HG02763 (cell line): ENCODE measurements at regions not wholly inside any gene's neighbourhood (a gene's known extent, or its start where the extent isn't known, plus 50 kb on each side); places are given as distances from the start of the nearest gene placed in this dataset.

ENCODE experiments used
- ATAC-seq: cut with Tn5 transposase; IDR thresholded peaks from one replicate; pipeline ENCODE4 v1.9.1; 2021; ENCODE audit warnings: mild to moderate bottlenecking, moderate library complexity; ENCODE audit not compliant: unreplicated experiment

GRCh38 chr2:63658176-63658968 lies 69.6 kb downstream of the MDH1 start:
- ATAC-seq, result no peak

DNA sequence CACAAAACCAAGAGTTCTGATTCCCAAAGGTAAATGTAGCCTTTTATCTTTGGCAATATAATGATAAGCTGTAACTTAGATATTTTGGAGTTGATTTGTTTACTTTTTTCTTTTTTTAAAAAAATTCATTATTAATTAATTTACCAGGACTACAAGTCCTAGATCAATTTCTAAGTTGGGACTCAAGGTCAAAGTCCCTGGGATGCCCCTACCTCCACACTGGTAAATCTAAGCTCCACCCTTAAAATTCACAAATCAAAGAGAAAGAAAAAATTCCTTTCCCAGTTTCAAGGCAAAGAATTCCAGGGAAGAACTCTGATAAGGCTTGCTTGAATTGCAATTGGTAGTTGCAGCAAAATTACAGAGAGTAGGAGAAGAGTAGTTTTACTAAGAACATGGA lies 71.3 kb downstream of the MDH1 start:
- no peak for ATAC-seq

DNA sequence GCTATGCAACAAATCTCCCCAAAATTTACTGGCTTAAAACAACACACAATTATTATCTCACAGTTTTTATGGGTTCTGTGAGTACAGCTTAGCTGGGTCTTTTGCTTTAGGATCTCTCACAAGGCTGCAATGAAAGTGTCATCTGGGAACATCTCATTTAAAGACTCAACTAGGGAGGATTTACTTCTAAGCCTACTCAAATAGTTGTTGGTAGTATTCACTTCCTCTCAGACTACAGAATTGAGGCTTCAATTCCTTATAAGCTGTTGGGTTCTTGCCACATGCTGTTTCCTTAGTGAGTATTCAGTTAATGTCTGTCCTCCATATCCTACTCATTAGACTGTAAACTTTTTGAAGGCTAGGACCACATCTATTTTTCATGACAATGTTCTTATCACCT lies 72.3 kb downstream of the MDH1 start:
- no peak for ATAC-seq

- no peak for ATAC-seq
Observed at GRCh38 chr2:63662028-63662804, 73.5 kb downstream of the MDH1 start.

- no peak for ATAC-seq
Observed at GRCh38 chr2:63663013-63663864, 74.5 kb downstream of the MDH1 start.

GRCh38 chr2:63665091-63665490 lies 76.3 kb downstream of the MDH1 start:
- ATAC-seq, result no peak

DNA sequence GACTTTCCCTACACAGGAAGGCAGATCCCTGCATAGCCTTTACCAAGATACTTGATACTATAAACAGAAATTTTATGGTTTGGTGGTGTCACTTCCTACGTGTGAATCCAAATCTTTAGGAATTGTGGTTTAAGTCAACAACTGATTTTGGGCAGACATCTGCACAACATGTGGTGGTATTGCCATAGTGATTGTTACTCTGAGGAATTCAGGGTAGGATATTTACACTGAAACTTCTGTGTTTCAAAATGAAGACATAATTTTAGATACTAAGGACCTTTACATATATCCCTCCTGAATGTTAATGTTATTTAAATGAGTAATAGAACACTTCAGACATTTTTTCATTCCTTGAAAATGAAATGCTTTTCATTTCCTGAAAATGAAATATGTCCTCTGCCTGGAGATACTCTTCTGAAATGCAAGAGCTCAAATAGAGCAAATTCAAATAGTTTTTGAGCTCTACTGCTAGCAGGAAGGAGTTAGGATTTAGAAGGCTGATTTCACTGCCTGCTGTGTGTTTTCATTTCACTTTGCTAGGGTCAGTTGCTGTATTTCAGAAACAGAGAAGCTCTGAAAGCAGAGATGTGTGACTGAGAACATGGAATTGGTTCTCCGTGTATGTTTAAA lies 77.2 kb downstream of the MDH1 start:
- no peak for ATAC-seq

GRCh38 chr2:63667132-63667700 lies 78.5 kb downstream of the MDH1 start:
- ATAC-seq, result no peak

DNA sequence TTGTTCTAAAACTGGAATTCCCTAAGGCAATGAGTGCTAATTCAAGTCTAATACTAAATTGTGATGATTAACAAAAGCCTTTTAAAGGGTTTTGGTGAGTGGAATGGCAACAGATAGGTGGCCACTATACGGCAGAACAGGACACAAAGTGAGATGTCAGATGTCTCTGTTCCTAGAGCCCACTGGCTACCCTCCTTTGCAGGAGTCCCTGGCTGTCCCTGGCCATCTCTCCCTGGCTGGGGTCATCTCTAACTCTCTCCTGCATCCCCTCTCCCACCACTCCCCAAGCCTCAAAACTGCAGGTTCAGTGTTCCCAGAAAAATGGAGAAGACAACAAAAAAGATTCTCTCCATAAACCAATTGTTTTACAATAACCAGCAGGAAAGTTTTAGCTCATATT lies 79.2 kb downstream of the MDH1 start:
- ATAC-seq, result no peak

DNA sequence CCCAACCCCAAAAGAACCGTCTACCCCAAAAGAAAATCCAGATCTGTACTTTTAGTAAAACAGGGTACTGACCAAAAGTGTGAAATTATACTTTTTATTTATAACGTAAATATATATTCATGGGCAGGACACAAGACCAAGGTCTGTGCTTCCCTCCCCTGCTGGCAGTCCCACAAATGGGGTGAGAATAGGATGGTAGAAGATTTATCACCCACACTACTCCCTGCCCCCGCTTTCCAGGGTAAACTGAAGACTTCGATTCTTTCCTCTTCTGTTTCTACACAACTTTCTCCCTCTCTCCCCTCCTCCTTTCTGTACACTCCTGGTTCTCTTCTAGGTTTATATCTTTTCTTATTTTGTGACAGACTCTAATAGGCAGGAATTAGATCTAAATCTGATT lies 79.7 kb downstream of the MDH1 start:
- ATAC-seq, result no peak

GRCh38 chr2:63669596-63669995 lies 80.8 kb downstream of the MDH1 start:
- ATAC-seq, result no peak

- no peak for ATAC-seq
Observed at GRCh38 chr2:63673865-63674533, 85.2 kb downstream of the MDH1 start.

DNA sequence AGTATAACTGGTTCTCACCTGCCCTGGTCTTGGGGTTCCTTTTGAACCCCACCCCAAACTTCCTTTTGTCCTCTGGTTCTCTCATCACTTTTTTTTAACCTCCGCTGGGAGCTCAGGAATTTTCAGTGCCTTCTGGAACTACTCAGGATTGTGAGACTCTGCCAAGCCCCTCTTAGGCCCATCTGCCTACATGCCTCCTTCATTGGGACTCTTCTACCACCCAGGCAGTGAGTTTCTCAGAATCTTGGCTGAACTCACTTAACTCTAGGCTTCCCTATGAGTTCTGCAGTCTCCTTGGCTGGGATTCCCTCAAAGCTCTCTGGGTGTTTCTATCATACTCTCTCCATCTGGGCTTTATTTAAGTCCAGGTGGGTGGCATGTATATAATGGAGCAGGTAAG lies 86.3 kb downstream of the MDH1 start:
- ATAC-seq, result no peak

- ATAC-seq, result no peak
Observed at GRCh38 chr2:63676135-63676534, 87.4 kb downstream of the MDH1 start.

- no peak for ATAC-seq
Observed at GRCh38 chr2:63678085-63678484, 89.3 kb downstream of the MDH1 start.

- ATAC-seq, result no peak
Observed at GRCh38 chr2:63678551-63678950, 89.8 kb downstream of the MDH1 start.

DNA sequence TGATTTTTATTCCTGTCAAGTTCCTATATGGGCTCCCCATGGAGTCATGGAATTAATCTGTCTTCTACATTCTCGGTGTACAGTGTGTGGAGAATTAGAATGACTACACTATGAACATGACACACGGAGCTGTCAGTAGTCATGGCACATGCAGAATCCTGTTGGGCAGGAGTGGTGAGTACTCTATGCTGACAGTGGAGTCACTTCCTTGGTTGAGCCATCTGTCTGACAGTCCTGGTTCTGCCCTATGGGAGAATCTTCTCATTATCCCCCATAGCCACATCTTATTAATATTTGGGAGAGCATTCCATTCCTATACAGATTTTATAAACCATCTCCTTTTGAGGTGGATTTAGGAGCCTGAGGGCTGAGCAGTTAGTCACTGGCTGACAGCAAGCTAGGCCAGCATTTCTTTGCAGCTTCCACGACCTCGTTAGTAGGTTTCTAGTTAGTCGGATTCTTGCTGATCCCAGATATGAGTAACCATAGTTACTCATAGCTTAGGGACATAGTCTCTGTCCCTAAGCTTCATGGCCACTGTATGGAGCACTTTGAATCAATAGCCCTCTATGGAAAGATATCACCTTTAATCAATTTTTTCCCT lies 90.6 kb downstream of the MDH1 start:
- ATAC-seq, result no peak

GRCh38 chr2:63680455-63680854 lies 91.7 kb downstream of the MDH1 start:
- no peak for ATAC-seq

DNA sequence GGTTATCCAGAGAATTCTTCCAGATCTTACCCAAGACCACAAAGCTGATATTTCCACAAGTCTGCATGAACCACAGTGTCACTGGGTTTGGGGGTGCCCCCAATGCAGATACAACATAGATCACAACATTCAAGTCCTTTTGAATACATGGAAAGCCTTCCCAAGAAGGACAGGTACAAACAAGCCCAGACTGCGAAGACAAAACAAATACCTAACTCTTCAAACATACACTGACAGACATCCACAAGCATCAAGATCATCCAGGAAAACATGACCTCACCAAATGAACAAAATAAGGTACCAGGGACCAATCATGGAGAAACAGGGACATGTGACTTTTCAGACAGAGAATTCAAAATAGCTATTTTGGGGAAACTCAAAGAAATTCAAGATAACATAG lies 93.1 kb downstream of the MDH1 start:
- no peak for ATAC-seq
